GM10266 (cell line): ENCODE measurements at regions not wholly inside any gene's neighbourhood (a gene's known extent, or its start where the extent isn't known, plus 50 kb on each side); places are given as distances from the start of the nearest gene placed in this dataset.

Experiments used
- DNase-seq: peaks from one replicate; pipeline ENCODE4 v3.0.0; 2012; ENCODE audit errors: extremely low spot score
- TF ChIP-seq, protein P1 (sequence below): IDR thresholded peaks from 2 replicates; pipeline ENCODE4 v1.5.1; 2012; ENCODE audit warnings: mild to moderate bottlenecking, low read depth; ENCODE audit not compliant: control insufficient read depth, insufficient read depth; ENCODE audit errors: missing control alignments

GRCh38 chr12:29070309-29070708 is 78.8 kb upstream of the FAR2 start:
- no peak for DNase-seq
- TF ChIP-seq, protein P1, sequence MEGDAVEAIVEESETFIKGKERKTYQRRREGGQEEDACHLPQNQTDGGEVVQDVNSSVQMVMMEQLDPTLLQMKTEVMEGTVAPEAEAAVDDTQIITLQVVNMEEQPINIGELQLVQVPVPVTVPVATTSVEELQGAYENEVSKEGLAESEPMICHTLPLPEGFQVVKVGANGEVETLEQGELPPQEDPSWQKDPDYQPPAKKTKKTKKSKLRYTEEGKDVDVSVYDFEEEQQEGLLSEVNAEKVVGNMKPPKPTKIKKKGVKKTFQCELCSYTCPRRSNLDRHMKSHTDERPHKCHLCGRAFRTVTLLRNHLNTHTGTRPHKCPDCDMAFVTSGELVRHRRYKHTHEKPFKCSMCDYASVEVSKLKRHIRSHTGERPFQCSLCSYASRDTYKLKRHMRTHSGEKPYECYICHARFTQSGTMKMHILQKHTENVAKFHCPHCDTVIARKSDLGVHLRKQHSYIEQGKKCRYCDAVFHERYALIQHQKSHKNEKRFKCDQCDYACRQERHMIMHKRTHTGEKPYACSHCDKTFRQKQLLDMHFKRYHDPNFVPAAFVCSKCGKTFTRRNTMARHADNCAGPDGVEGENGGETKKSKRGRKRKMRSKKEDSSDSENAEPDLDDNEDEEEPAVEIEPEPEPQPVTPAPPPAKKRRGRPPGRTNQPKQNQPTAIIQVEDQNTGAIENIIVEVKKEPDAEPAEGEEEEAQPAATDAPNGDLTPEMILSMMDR: no peak

DNA sequence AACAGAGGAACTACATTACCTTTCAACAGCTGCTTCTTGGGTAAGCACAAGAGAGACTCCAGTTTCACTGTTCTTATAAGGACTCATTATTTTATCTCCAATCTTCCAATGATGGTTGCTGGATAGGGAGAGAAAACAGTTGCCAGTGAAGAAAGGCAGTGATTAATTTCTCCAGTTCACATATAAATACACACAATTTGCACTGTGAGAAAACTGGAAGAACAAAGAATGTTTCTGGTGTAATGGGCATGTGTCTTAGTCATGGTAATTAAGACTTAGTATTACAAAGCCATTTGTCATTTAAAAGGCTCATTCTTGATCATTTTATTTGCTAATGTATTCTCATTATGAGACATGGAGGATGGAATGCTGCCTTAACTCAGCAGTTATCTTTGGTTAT is 78.0 kb upstream of the FAR2 start:
- TF ChIP-seq, protein P1: no peak
- DNase-seq: no peak

- DNase-seq: no peak
Measured at GRCh38 chr12:29072631-29073030, 76.4 kb upstream of the FAR2 start.

GRCh38 chr12:29073631-29074239 is 75.3 kb upstream of the FAR2 start:
- TF ChIP-seq, protein P1: peak; percentile 60

More at GRCh38 chr12:29072631-29073030, 76.4 kb upstream of the FAR2 start:
- TF ChIP-seq, protein P1: no peak

GRCh38 chr12:29081101-29081500 is 68.0 kb upstream of the FAR2 start:
- DNase-seq: no peak
- TF ChIP-seq, protein P1: no peak

More at GRCh38 chr12:29073631-29074239, 75.3 kb upstream of the FAR2 start:
- DNase-seq: peak; percentile 14

DNA sequence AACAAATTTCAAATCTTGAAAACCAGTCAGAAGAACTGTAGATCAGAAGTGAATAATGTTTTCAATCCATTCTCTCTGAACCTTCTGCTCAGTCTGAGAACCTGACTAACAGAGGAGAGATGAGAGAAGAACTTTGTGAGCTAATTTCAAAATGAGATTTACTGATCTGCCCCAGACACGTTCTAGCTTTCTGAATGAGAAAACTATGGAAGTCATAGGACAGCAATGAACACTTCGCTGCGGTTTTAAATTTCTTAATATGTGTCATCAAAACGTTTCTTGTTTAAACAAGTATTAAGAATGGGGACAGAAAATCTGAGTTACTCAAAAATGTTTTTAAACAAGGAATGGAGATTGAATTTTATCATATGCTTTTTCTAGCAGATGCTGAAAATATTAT is 66.6 kb upstream of the FAR2 start:
- DNase-seq: no peak
- TF ChIP-seq, protein P1: no peak
